ENCODE measurements at regions not wholly inside any gene's neighbourhood (a gene's known extent, or its start where the extent isn't known, plus 50 kb on each side); places are given as distances from the start of the nearest gene placed in this dataset.

- H4K20me1 ChIP-seq (ENCODE audit: insufficient read depth, low read length) = no peaks in the 10 kb centered on the region
- POLR2A ChIA-PET (ENCODE audit: unreplicated experiment) = no interaction called here
- H2BK20ac ChIP-seq (ENCODE audit: low read depth, low read length) = no peak overlapping the region
- no peaks in the 10 kb centered on the region for H3K36me3 ChIP-seq (ENCODE audit: control insufficient read depth, insufficient read depth, low read length)
- H3K27me3 ChIP-seq (ENCODE audit: control insufficient read depth, insufficient read depth, low read length) = no peaks in the 10 kb centered on the region
- no peak overlapping the region for H2BK120ac ChIP-seq (ENCODE audit: low read depth, low read length)
- in situ Hi-C loops (cut with MboI; ENCODE audit: low sequenced_read_pairs) = no loop called here
- no peak overlapping the region for H3K27ac ChIP-seq (ENCODE audit: insufficient read depth, low read length)
- no TSS peak for BruUV-seq (replicated peaks)
- no peak overlapping the region for H4K5ac ChIP-seq (ENCODE audit: low read depth, low read length)
- H2AK9ac ChIP-seq (replicated peaks; ENCODE audit: low read depth, low read length, poor library complexity) = no peak overlapping the region
- no peak overlapping the region for H4K91ac ChIP-seq (ENCODE audit: insufficient read depth, low read depth, low read length)
- no peak overlapping the region for H3K56ac ChIP-seq (ENCODE audit: extremely low read depth, insufficient read depth, low read length)
- ATAC-seq (ENCODE audit: low read depth) (no peak), DNase-seq (no peak)
- CTCF ChIA-PET = no interaction called here
- H3K9me1 ChIP-seq (ENCODE audit: insufficient read depth, low read length) = no peaks in the 10 kb centered on the region
- H2BK5ac ChIP-seq (ENCODE audit: low read depth, low read length, poor library complexity, severe bottlenecking) = no peak overlapping the region
- no CpG with 5 or more reads among the region's 1 CpG for WGBS, 2 experiments (ENCODE audit: extremely low coverage in 2 of 2, insufficient read length in 1 of 2)
- intact Hi-C loops (cut with micrococcal nuclease) = no loop called here
- no peak overlapping the region for H3K4me2 ChIP-seq (ENCODE audit: low read depth, low read length)
- no peak overlapping the region for H3K23ac ChIP-seq (ENCODE audit: low read depth, low read length)
- H2AK5ac ChIP-seq (ENCODE audit: low read depth, low read length) = no peak overlapping the region
- TF ChIP-seq, protein P1, sequence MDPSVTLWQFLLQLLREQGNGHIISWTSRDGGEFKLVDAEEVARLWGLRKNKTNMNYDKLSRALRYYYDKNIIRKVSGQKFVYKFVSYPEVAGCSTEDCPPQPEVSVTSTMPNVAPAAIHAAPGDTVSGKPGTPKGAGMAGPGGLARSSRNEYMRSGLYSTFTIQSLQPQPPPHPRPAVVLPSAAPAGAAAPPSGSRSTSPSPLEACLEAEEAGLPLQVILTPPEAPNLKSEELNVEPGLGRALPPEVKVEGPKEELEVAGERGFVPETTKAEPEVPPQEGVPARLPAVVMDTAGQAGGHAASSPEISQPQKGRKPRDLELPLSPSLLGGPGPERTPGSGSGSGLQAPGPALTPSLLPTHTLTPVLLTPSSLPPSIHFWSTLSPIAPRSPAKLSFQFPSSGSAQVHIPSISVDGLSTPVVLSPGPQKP (IDR thresholded peaks at IDR 0.05; ENCODE audit: borderline replicate concordance, low read depth, low read length) = no peak
- no peak for TF ChIP-seq CEBPB (IDR thresholded peaks at IDR 0.05; ENCODE audit: low read depth, low read length)
- no peak for TF ChIP-seq SMC3 (IDR thresholded peaks at IDR 0.05; ENCODE audit: low read depth, low read length)
- no peak for TF ChIP-seq CHD1 (IDR thresholded peaks at IDR 0.05; ENCODE audit: low read depth, low read length)
- TF ChIP-seq POLR2A (IDR thresholded peaks at IDR 0.05; ENCODE audit: low read depth, low read length) = no peak
- no peak for TF ChIP-seq FOS (IDR thresholded peaks at IDR 0.05; ENCODE audit: low read depth, low read length)
- TF ChIP-seq MAFK (IDR thresholded peaks at IDR 0.05; ENCODE audit: low read depth, low read length) = no peak
- no peak for TF ChIP-seq RFX5 (IDR thresholded peaks at IDR 0.05; ENCODE audit: low read depth, low read length)
- no peak for TF ChIP-seq BHLHE40 (IDR thresholded peaks at IDR 0.05; ENCODE audit: low read depth, low read length)
- TF ChIP-seq USF2 (IDR thresholded peaks at IDR 0.05; ENCODE audit: low read depth, low read length) = no peak
- H3K9me3 ChIP-seq (ENCODE audit: control insufficient read depth, insufficient read depth, low read length) = peaks cover 2% of the 10 kb centered on the region; the same call in 1 of the 2 replicates
- no peak overlapping the region for H3K14ac ChIP-seq (replicated peaks; ENCODE audit: low read depth, low read length)
- H3K18ac ChIP-seq (ENCODE audit: low read depth, low read length) = no peak overlapping the region
- no peaks in the 10 kb centered on the region for H3K79me1 ChIP-seq (ENCODE audit: low read depth in 1 of 2, low read length in 2 of 2)
- H2BK15ac ChIP-seq (ENCODE audit: low read depth, low read length) = no peak overlapping the region
- H2AFZ ChIP-seq (replicated peaks; ENCODE audit: low read length, poor library complexity) = no peak overlapping the region
- H3K4me3 ChIP-seq (ENCODE audit: insufficient read depth, low read depth, low read length) = no peak overlapping the region
- no peak overlapping the region for H4K8ac ChIP-seq (ENCODE audit: low read depth in 2 of 2, low read length in 2 of 2)
- dilution Hi-C loops (cut with HindIII; ENCODE audit: low sequenced_read_pairs, unreplicated experiment) = no loop called here
- no peak overlapping the region for H3K4ac ChIP-seq (ENCODE audit: low read depth, low read length)
- no peak overlapping the region for H3K9ac ChIP-seq (ENCODE audit: low read depth, low read length)
- H3K4me1 ChIP-seq (ENCODE audit: control insufficient read depth, insufficient read depth, low read length) = no peaks in the 10 kb centered on the region
Observed at GRCh38 chr6:84977363-84977705, 212.9 kb upstream of the TBX18 start.

Measured in IMR-90 (cell line).